ENCODE measurements at regions not wholly inside any gene's neighbourhood (a gene's known extent, or its start where the extent isn't known, plus 50 kb on each side); places are given as distances from the start of the nearest gene placed in this dataset.
"Not testable (repeated sequence)": the region's sequence is repeated elsewhere in the genome, so short reads cannot be mapped to it uniquely, and the experiment has no call there.

GRCh38 chr2:154960802-154961583 lies 262.5 kb downstream of the KCNJ3 start:
- DNase-seq (ENCODE audit: low spot score): no peak
- in situ Hi-C loops (cut with MboI; ENCODE audit: low sequenced_read_pairs, unreplicated experiment): no loop called here
- TF ChIP-seq CTCF (IDR thresholded peaks at IDR 0.05; ENCODE audit: borderline replicate concordance, control extremely low read depth, extremely low read depth, insufficient read depth, missing control alignments): no peak

DNA sequence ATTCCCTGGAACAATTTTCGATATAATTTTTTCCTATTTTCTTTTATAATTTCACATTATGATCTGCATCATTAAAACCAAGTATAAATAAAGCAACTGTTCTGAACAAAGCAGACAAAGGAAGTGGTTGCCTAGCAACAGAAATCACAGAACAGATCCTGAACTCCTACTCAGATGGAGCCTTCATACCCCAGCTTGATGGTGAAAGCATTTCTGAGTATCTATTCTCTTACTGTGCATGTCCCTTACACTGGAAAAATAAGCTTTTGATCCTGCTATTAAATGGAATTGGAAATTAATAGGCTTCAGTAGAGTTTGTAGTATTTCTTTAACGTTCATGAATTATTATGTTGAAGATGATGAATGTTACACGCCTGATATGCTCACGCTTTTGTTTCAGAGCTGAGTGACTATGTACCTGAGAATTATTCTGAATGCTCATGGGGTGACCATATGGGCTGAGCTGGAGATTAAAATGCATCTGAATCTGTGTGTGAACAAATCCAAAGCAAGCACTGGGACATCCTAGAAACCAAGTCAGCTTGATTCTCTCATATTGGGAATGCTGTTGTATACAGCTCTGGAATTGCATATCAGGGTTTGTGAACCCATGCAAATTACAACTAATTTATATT lies 254.0 kb downstream of the KCNJ3 start:
- in situ Hi-C loops (cut with MboI; ENCODE audit: low sequenced_read_pairs, unreplicated experiment): no loop called here
- DNase-seq (ENCODE audit: low spot score): no peak
- no peak for TF ChIP-seq CTCF (IDR thresholded peaks at IDR 0.05; ENCODE audit: borderline replicate concordance, control extremely low read depth, extremely low read depth, insufficient read depth, missing control alignments)

- in situ Hi-C loops (cut with MboI; ENCODE audit: low sequenced_read_pairs, unreplicated experiment): not testable (repeated sequence)
Observed at GRCh38 chr2:154947416-154947815, 248.9 kb downstream of the KCNJ3 start.

GRCh38 chr2:154945984-154946383 lies 247.5 kb downstream of the KCNJ3 start:
- no peak for TF ChIP-seq CTCF (IDR thresholded peaks at IDR 0.05; ENCODE audit: borderline replicate concordance, control extremely low read depth, extremely low read depth, insufficient read depth, missing control alignments)
- in situ Hi-C loops (cut with MboI; ENCODE audit: low sequenced_read_pairs, unreplicated experiment): no loop called here
- no peak for DNase-seq (ENCODE audit: low spot score)

More at GRCh38 chr2:154947416-154947815, 248.9 kb downstream of the KCNJ3 start:
- DNase-seq (ENCODE audit: low spot score): not testable (repeated sequence)

- in situ Hi-C loops (cut with MboI; ENCODE audit: low sequenced_read_pairs, unreplicated experiment): no loop called here
- DNase-seq (ENCODE audit: low spot score): no peak
- TF ChIP-seq CTCF (IDR thresholded peaks at IDR 0.05; ENCODE audit: borderline replicate concordance, control extremely low read depth, extremely low read depth, insufficient read depth, missing control alignments): no peak
Observed at GRCh38 chr2:154941379-154941778, 242.9 kb downstream of the KCNJ3 start.

DNA sequence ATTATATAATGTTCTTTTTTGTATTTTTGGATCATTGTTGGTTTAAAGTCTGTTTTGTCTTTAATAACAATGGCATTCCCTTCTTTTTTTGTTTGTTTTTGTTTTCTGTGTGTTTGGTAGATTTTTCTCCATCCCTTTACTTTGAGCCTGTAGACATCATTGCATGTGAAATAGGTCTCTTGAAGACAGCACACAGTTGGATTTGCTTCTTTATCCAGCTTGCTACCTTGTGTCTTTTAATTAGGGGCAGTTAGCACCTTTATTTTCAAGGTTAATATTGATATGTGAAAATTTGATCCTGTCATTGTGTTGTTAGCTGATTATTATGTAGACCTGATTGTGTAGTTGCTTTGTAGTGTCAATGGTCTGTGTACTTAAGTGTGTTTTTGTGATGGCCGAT lies 235.7 kb downstream of the KCNJ3 start:
- DNase-seq (ENCODE audit: low spot score): no peak
- in situ Hi-C loops (cut with MboI; ENCODE audit: low sequenced_read_pairs, unreplicated experiment): no loop called here
- TF ChIP-seq CTCF (IDR thresholded peaks at IDR 0.05; ENCODE audit: borderline replicate concordance, control extremely low read depth, extremely low read depth, insufficient read depth, missing control alignments): no peak

- in situ Hi-C loops (cut with MboI; ENCODE audit: low sequenced_read_pairs, unreplicated experiment): no loop called here
- TF ChIP-seq CTCF (IDR thresholded peaks at IDR 0.05; ENCODE audit: borderline replicate concordance, control extremely low read depth, extremely low read depth, insufficient read depth, missing control alignments): no peak
- no peak for DNase-seq (ENCODE audit: low spot score)
Observed at GRCh38 chr2:154924531-154924930, 226.0 kb downstream of the KCNJ3 start.

All from GM13976 (cell line).